Neural cell (in vitro differentiated cells): ENCODE measurements at regions not wholly inside any gene's neighbourhood (a gene's known extent, or its start where the extent isn't known, plus 50 kb on each side); places are given as distances from the start of the nearest gene placed in this dataset.
"Not testable (repeated sequence)": the region's sequence is repeated elsewhere in the genome, so short reads cannot be mapped to it uniquely, and the experiment has no call there.

Experiments used
- H2AFZ ChIP-seq: fragments of 200-600, 300-800 bp; sonication (generic), shearing (Covaris generic); 2 replicates; pipeline ENCODE4 v1.6.0; 2014; ENCODE audit warnings: low read depth, mild to moderate bottlenecking, antibody characterized with exemption, low read length, moderate library complexity
- H3F3A ChIP-seq: fragments of 200-600 bp; shearing (Covaris generic); 2 replicates; pipeline ENCODE4 v1.6.1; 2016; ENCODE audit warnings: mild to moderate bottlenecking, moderate library complexity, mixed read lengths, antibody characterized with exemption, low read length; ENCODE audit not compliant: insufficient read depth, poor library complexity, severe bottlenecking
- H3K27ac ChIP-seq: fragments of 200-600, 300-800 bp; sonication (generic), shearing (Covaris generic); 2 replicates; pipeline ENCODE4 v1.5.1; 2014; ENCODE audit warnings: mild to moderate bottlenecking, low read length, moderate library complexity
- H3K27me3 ChIP-seq: fragments of 300-800, 200-600 bp; sonication (generic), shearing (Covaris generic); 2 replicates; pipeline ENCODE4 v1.6.0; 2014; ENCODE audit warnings: mild to moderate bottlenecking, low read depth, low read length, moderate library complexity; ENCODE audit not compliant: insufficient read depth
- H3K36me3 ChIP-seq: fragments of 300-800, 200-600 bp; sonication (generic), shearing (Covaris generic); 2 replicates; pipeline ENCODE4 v1.5.1; 2014; ENCODE audit warnings: mild to moderate bottlenecking, antibody characterized with exemption, low read length, moderate library complexity; ENCODE audit not compliant: insufficient read depth
- H3K4me2 ChIP-seq: fragments of 300-800, 200-600 bp; sonication (generic), shearing (Covaris generic); 2 replicates; pipeline ENCODE4 v1.6.0; 2014; ENCODE audit warnings: mild to moderate bottlenecking, low read length
- H3K4me3 ChIP-seq: fragments of 300-800, 200-600 bp; sonication (generic), shearing (Covaris generic); 2 replicates; pipeline ENCODE4 v1.5.1; 2014; ENCODE audit warnings: mild to moderate bottlenecking, low read length, moderate library complexity
- H3K79me2 ChIP-seq: fragments of 200-600 bp; shearing (Covaris generic); replicated peaks from 2 replicates; pipeline ENCODE4 v1.6.0; 2014; ENCODE audit warnings: mild to moderate bottlenecking, low read length, moderate library complexity; ENCODE audit not compliant: insufficient read depth
- H3K9ac ChIP-seq: fragments of 300-800, 200-600 bp; sonication (generic), shearing (Covaris generic); 2 replicates; pipeline ENCODE4 v1.6.1; 2016; ENCODE audit warnings: mild to moderate bottlenecking, low read length, mixed read lengths
- H3K9me2 ChIP-seq: fragments of 200-600 bp; shearing (Covaris generic); 2 replicates; pipeline ENCODE4 v1.6.1; 2016; ENCODE audit warnings: mild to moderate bottlenecking, low read length, mixed read lengths; ENCODE audit not compliant: insufficient read depth
- H3K9me3 ChIP-seq: fragments of 200-600, 300-800 bp; sonication (generic), shearing (Covaris generic); 2 replicates; pipeline ENCODE4 v1.6.1; 2016; ENCODE audit warnings: mild to moderate bottlenecking, mixed run types, low read length, moderate library complexity, mixed read lengths
- H4K20me1 ChIP-seq: fragments of 200-600 bp; shearing (Covaris generic); 2 replicates; pipeline ENCODE4 v1.6.1; 2016; ENCODE audit warnings: mild to moderate bottlenecking, mixed run types; ENCODE audit not compliant: insufficient read depth
- EP300 ChIP-seq: fragments of 450-650 bp; conservative IDR thresholded peaks from 2 replicates; pipeline ENCODE4 v1.6.1; 2014; ENCODE audit warnings: antibody characterized with exemption, mild to moderate bottlenecking, moderate library complexity; ENCODE audit not compliant: poor library complexity, severe bottlenecking
- MXI1 ChIP-seq: fragments of 450-650 bp; conservative IDR thresholded peaks from 2 replicates; pipeline ENCODE4 v1.6.1; 2014; ENCODE audit warnings: antibody characterized with exemption, mild to moderate bottlenecking; ENCODE audit not compliant: poor library complexity, severe bottlenecking
- POLR2AphosphoS5 ChIP-seq: IDR thresholded peaks from 2 replicates; pipeline ENCODE4 v1.6.1; 2012
- RAD21 ChIP-seq: fragments of 450-650 bp; conservative IDR thresholded peaks from 2 replicates; pipeline ENCODE4 v1.6.1; 2014; ENCODE audit warnings: antibody characterized with exemption, mild to moderate bottlenecking, moderate library complexity
- REST ChIP-seq: IDR thresholded peaks from 2 replicates; pipeline ENCODE4 v1.6.1; 2012; ENCODE audit warnings: borderline replicate concordance
- SMC3 ChIP-seq: fragments of 450-650 bp; conservative IDR thresholded peaks from 2 replicates; pipeline ENCODE4 v1.6.1; 2014; ENCODE audit warnings: antibody characterized with exemption, mild to moderate bottlenecking, moderate library complexity; ENCODE audit not compliant: poor library complexity
- TAF1 ChIP-seq: IDR thresholded peaks from 2 replicates; pipeline ENCODE4 v1.6.1; 2012; ENCODE audit warnings: low read depth
- TF ChIP-seq, protein P1 (sequence below): fragments of 450-650 bp; IDR thresholded peaks from 2 replicates; pipeline ENCODE4 v1.5.1; 2014; ENCODE audit warnings: antibody characterized with exemption, mild to moderate bottlenecking, moderate library complexity; ENCODE audit not compliant: poor library complexity, severe bottlenecking

GRCh38 chr15:93758824-93759223 lies 472.5 kb upstream of the MCTP2 start:
- H3K27ac ChIP-seq: no peak overlapping the region
- H2AFZ ChIP-seq: no peak overlapping the region
- peaks cover 4% of the 10 kb centered on the region for H3K9me3 ChIP-seq
- no peaks in the 10 kb centered on the region for H3F3A ChIP-seq
- H3K9me2 ChIP-seq: no peaks in the 10 kb centered on the region
- no peaks in the 10 kb centered on the region for H3K27me3 ChIP-seq
- no peaks in the 10 kb centered on the region for H3K36me3 ChIP-seq
- H3K79me2 ChIP-seq: no peaks in the 10 kb centered on the region
- no peaks in the 10 kb centered on the region for H4K20me1 ChIP-seq
- no peak overlapping the region for H3K9ac ChIP-seq
- no peak overlapping the region for H3K4me2 ChIP-seq
- H3K4me3 ChIP-seq: no peak overlapping the region
- TF ChIP-seq MXI1 (no peak), POLR2AphosphoS5 (no peak), SMC3 (no peak), TAF1 (no peak), EP300 (no peak), RAD21 (no peak), REST (no peak)
- TF ChIP-seq, protein P1, sequence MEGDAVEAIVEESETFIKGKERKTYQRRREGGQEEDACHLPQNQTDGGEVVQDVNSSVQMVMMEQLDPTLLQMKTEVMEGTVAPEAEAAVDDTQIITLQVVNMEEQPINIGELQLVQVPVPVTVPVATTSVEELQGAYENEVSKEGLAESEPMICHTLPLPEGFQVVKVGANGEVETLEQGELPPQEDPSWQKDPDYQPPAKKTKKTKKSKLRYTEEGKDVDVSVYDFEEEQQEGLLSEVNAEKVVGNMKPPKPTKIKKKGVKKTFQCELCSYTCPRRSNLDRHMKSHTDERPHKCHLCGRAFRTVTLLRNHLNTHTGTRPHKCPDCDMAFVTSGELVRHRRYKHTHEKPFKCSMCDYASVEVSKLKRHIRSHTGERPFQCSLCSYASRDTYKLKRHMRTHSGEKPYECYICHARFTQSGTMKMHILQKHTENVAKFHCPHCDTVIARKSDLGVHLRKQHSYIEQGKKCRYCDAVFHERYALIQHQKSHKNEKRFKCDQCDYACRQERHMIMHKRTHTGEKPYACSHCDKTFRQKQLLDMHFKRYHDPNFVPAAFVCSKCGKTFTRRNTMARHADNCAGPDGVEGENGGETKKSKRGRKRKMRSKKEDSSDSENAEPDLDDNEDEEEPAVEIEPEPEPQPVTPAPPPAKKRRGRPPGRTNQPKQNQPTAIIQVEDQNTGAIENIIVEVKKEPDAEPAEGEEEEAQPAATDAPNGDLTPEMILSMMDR: no peak

DNA sequence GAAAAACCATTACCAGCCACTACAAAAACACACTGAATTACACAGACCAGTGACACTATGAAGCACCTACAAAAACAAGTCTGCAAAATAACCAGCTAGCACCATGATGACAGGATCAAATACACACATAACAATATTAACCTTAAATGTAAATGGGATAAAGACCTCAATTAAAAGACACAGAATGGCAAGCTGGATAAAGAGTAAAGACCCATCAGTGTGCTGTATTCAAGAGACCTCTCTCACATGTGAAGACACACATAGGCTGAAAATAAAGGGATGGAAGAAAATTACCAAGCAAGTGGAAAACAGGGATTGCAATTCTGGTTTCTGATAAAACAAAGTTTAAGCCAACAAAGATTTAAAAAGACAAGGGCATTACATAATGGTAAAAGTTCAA lies 482.7 kb upstream of the MCTP2 start:
- no peak overlapping the region for H3K4me3 ChIP-seq
- no peaks in the 10 kb centered on the region for H3K9me3 ChIP-seq
- H3K27me3 ChIP-seq: no peaks in the 10 kb centered on the region
- no peak overlapping the region for H3K27ac ChIP-seq
- H2AFZ ChIP-seq: no peak overlapping the region
- peaks cover 6% of the 10 kb centered on the region for H3K36me3 ChIP-seq
- no peaks in the 10 kb centered on the region for H4K20me1 ChIP-seq
- H3K4me2 ChIP-seq: no peak overlapping the region
- H3K9ac ChIP-seq: no peak overlapping the region
- H3K79me2 ChIP-seq: no peaks in the 10 kb centered on the region
- H3F3A ChIP-seq: no peaks in the 10 kb centered on the region
- H3K9me2 ChIP-seq: no peaks in the 10 kb centered on the region
- TF ChIP-seq TAF1 (no peak), SMC3 (no peak)

- not testable (repeated sequence) for H3K4me3 ChIP-seq, H3K4me2 ChIP-seq, H3K9me2 ChIP-seq, H2AFZ ChIP-seq, H3K27ac ChIP-seq, H3K9ac ChIP-seq, H3F3A ChIP-seq, H3K36me3 ChIP-seq, H4K20me1 ChIP-seq, H3K27me3 ChIP-seq, H3K79me2 ChIP-seq, H3K9me3 ChIP-seq
These were observed 496.4 kb upstream of the MCTP2 start for GRCh38 chr15:93734976-93735375.
